Keratinocyte (primary cell): ENCODE measurements at regions not wholly inside any gene's neighbourhood (a gene's known extent, or its start where the extent isn't known, plus 50 kb on each side); places are given as distances from the start of the nearest gene placed in this dataset.

Experiments
- DNase-seq: peaks from one replicate; pipeline ENCODE4 v3.0.0-alpha.2; 2011; ENCODE audit warnings: low read depth, missing footprints, low spot score
- FAIRE-seq: peaks from 2 replicates; lab custom pipeline; 2011; peaks lifted over from hg19 to GRCh38; lab: Jason Lieb, UNC
- H2AFZ ChIP-seq: 2 replicates; pipeline ENCODE4 v1.6.0; 2012; ENCODE audit warnings: low read length, control low read depth, inconsistent platforms; ENCODE audit not compliant: control insufficient read depth
- H3K27ac ChIP-seq: 2 replicates; pipeline ENCODE4 v1.5.1; 2011; ENCODE audit warnings: low read length; ENCODE audit not compliant: control insufficient read depth, insufficient read depth
- H3K27me3 ChIP-seq: 3 replicates; pipeline ENCODE4 v1.6.0; 2011; ENCODE audit warnings: low read length; ENCODE audit not compliant: control insufficient read depth, insufficient read depth; ENCODE audit errors: extremely low read depth
- H3K36me3 ChIP-seq, 2 experiments: 2 replicates in 1 of 2; 3 replicates in 1 of 2; pipeline ENCODE4 v1.5.1; 2011; ENCODE audit warnings: low read length in 2 of 2, mild to moderate bottlenecking in 1 of 2; ENCODE audit not compliant: control insufficient read depth in 2 of 2, insufficient read depth in 2 of 2; ENCODE audit errors: extremely low read depth in 1 of 2
- H3K4me1 ChIP-seq: 3 replicates; pipeline ENCODE4 v1.5.1; 2011; ENCODE audit warnings: low read length; ENCODE audit not compliant: control insufficient read depth, insufficient read depth; ENCODE audit errors: extremely low read depth
- H3K4me2 ChIP-seq: 3 replicates; pipeline ENCODE4 v1.6.0; 2011; ENCODE audit warnings: low read depth, low read length; ENCODE audit not compliant: control insufficient read depth, insufficient read depth; ENCODE audit errors: extremely low read depth
- H3K4me3 ChIP-seq, 3 experiments: fragments of 200-600 bp in 1 of 3; sonication (generic) in 1 of 3; 2 replicates in 2 of 3; 3 replicates in 1 of 3; pipeline ENCODE4 v1.5.1; 2011 to 2016; ENCODE audit warnings: low read length in 3 of 3, mild to moderate bottlenecking in 3 of 3, control low read depth in 2 of 3, inconsistent platforms in 1 of 3, low read depth in 1 of 3, mixed read lengths in 1 of 3, mixed run types in 1 of 3, moderate library complexity in 1 of 3; ENCODE audit not compliant: control insufficient read depth in 2 of 3, insufficient read depth in 2 of 3; ENCODE audit errors: extremely low read depth in 1 of 3
- H3K79me2 ChIP-seq: 2 replicates; pipeline ENCODE4 v1.6.0; 2012; ENCODE audit warnings: low read length; ENCODE audit not compliant: control insufficient read depth, insufficient read depth
- H3K9ac ChIP-seq: 3 replicates; pipeline ENCODE4 v1.6.0; 2011; ENCODE audit warnings: low read length; ENCODE audit not compliant: control insufficient read depth, insufficient read depth; ENCODE audit errors: extremely low read depth
- H3K9me1 ChIP-seq: 3 replicates; pipeline ENCODE4 v1.6.0; 2011; ENCODE audit warnings: low read length; ENCODE audit not compliant: control insufficient read depth, insufficient read depth; ENCODE audit errors: extremely low read depth
- H3K9me3 ChIP-seq: 2 replicates; pipeline ENCODE4 v1.5.1; 2012; ENCODE audit warnings: low read depth, low read length; ENCODE audit not compliant: control insufficient read depth
- H4K20me1 ChIP-seq: 3 replicates; pipeline ENCODE4 v1.6.0; 2011; ENCODE audit warnings: low read length; ENCODE audit not compliant: control insufficient read depth, insufficient read depth; ENCODE audit errors: extremely low read depth
- CTCF ChIP-seq, 3 experiments: IDR thresholded peaks in 1 of 3; conservative IDR thresholded peaks in 1 of 3; optimal IDR thresholded peaks in 1 of 3; 2 replicates in 2 of 3; 3 replicates in 1 of 3; pipeline versions ENCODE3 to v1.5.1; 2011; ENCODE audit warnings: low read length in 3 of 3, mild to moderate bottlenecking in 3 of 3, moderate library complexity in 2 of 3, control low read depth in 1 of 3, inconsistent platforms in 1 of 3; ENCODE audit not compliant: insufficient read depth in 2 of 3; ENCODE audit errors: extremely low read depth in 1 of 3
- EZH2 ChIP-seq: IDR thresholded peaks from one replicate; pipeline ENCODE4 v1.6.1; 2012; ENCODE audit warnings: inconsistent platforms, mild to moderate bottlenecking, low read length, moderate library complexity
- dilution Hi-C: fragments of 300-500 bp; cut with MboI; formaldehyde crosslinking; loops from one replicate; pipeline ENCODE4 v1.7.0; 2020; ENCODE audit warnings: low sequenced_read_pairs; ENCODE audit not compliant: extremely low pct_ligation_motif_present

- H3K27me3 ChIP-seq, result no peaks in the 10 kb centered on the region
- TF ChIP-seq CTCF (optimal IDR thresholded peaks at IDR 0.05 in 1 of 3, IDR thresholded peaks at IDR 0.05 in 1 of 3, conservative IDR thresholded peaks at IDR 0.05 in 1 of 3; ENCODE audit: extremely low read depth in 1 of 3, insufficient read depth in 2 of 3, low read length in 3 of 3) (no peak), EZH2 (no peak)
- FAIRE-seq, result no peak
Observed at GRCh38 chr6:169993861-169994481, 242.5 kb downstream of the ERMARD start.

GRCh38 chr6:169991913-169992312 lies 240.5 kb downstream of the ERMARD start:
- Histone ChIP-seq H3K4me1 (no peaks in the 10 kb centered on the region), H3K4me3 (no peak overlapping the region), H4K20me1 (no peaks in the 10 kb centered on the region), H3K36me3 (no peaks in the 10 kb centered on the region), H3K9me1 (no peaks in the 10 kb centered on the region), H3K27ac (no peak overlapping the region), H3K9me3 (no peaks in the 10 kb centered on the region), H3K9ac (no peak overlapping the region), H2AFZ (no peak overlapping the region), H3K79me2 (no peaks in the 10 kb centered on the region), H3K4me2 (no peak overlapping the region), H3K27me3 (no peaks in the 10 kb centered on the region)
- no peak for FAIRE-seq
- TF ChIP-seq EZH2 (no peak), CTCF (optimal IDR thresholded peaks at IDR 0.05 in 1 of 3, IDR thresholded peaks at IDR 0.05 in 1 of 3, conservative IDR thresholded peaks at IDR 0.05 in 1 of 3; ENCODE audit: extremely low read depth in 1 of 3, insufficient read depth in 2 of 3, low read length in 3 of 3) (no peak)
- dilution Hi-C loops, result no loop called here
- no peak for DNase-seq

More at GRCh38 chr6:169993861-169994481, 242.5 kb downstream of the ERMARD start:
- Histone ChIP-seq H3K4me1 (peaks cover 7% of the 10 kb centered on the region), H3K4me3 (no peak overlapping the region), H3K9ac (no peak overlapping the region), H3K9me1 (no peaks in the 10 kb centered on the region), H3K27ac (no peak overlapping the region), H2AFZ (no peak overlapping the region), H3K4me2 (no peak overlapping the region), H3K9me3 (no peaks in the 10 kb centered on the region), H3K79me2 (no peaks in the 10 kb centered on the region), H4K20me1 (no peaks in the 10 kb centered on the region), H3K36me3 (no peaks in the 10 kb centered on the region)
- dilution Hi-C loops, result no loop called here
- DNase-seq, result no peak
